ENCODE measurements at regions not wholly inside any gene's neighbourhood (a gene's known extent, or its start where the extent isn't known, plus 50 kb on each side); places are given as distances from the start of the nearest gene placed in this dataset.
"Not testable (repeated sequence)": the region's sequence is repeated elsewhere in the genome, so short reads cannot be mapped to it uniquely, and the experiment has no call there.

DNA sequence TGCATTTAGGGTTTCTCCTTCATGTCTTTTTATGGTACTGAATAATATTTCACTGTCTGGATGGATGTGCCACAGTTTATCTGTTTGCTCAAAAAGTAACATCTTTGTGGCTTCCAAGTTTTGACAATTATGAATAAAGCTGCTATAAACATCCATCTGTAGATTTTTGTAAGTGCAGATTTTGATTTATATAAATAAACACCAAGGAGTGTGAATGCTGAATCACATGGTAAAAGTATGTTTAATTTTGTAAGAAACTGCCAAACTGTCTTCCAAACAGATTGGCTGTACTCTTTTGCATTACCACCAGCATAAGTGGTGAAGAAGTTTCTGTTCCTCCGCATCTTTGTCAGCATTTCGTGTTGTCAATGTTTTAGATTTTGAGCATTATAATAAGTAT is 158.7 kb upstream of the GIMD1 start:
- no peak for TF ChIP-seq EZH2phosphoT487 (conservative IDR thresholded peaks at IDR 0.05; ENCODE audit: low read length)
- TF ChIP-seq, protein P1, sequence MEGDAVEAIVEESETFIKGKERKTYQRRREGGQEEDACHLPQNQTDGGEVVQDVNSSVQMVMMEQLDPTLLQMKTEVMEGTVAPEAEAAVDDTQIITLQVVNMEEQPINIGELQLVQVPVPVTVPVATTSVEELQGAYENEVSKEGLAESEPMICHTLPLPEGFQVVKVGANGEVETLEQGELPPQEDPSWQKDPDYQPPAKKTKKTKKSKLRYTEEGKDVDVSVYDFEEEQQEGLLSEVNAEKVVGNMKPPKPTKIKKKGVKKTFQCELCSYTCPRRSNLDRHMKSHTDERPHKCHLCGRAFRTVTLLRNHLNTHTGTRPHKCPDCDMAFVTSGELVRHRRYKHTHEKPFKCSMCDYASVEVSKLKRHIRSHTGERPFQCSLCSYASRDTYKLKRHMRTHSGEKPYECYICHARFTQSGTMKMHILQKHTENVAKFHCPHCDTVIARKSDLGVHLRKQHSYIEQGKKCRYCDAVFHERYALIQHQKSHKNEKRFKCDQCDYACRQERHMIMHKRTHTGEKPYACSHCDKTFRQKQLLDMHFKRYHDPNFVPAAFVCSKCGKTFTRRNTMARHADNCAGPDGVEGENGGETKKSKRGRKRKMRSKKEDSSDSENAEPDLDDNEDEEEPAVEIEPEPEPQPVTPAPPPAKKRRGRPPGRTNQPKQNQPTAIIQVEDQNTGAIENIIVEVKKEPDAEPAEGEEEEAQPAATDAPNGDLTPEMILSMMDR (IDR thresholded peaks at IDR 0.05; ENCODE audit: insufficient read depth, low read length, poor library complexity, severe bottlenecking), result no peak
- Histone ChIP-seq H3K9me3 (ENCODE audit: insufficient read depth, low read length) (no peaks in the 10 kb centered on the region), H3K4me3 (ENCODE audit: insufficient read depth, low read length, poor library complexity, severe bottlenecking) (no peak overlapping the region), H3K9me2 (replicated peaks; ENCODE audit: insufficient read depth, low read length) (no peaks in the 10 kb centered on the region), H3K79me2 (ENCODE audit: insufficient read depth, low read length) (no peaks in the 10 kb centered on the region), H4K20me1 (ENCODE audit: low read depth, low read length) (no peaks in the 10 kb centered on the region), H2AFZ (ENCODE audit: low read depth, low read length, severe bottlenecking) (no peak overlapping the region), H3F3A (ENCODE audit: insufficient read depth) (no peaks in the 10 kb centered on the region), H3K27me3 (ENCODE audit: low read length) (no peaks in the 10 kb centered on the region), H3K27ac (ENCODE audit: low read depth, low read length) (no peak overlapping the region), H3K36me3 (ENCODE audit: low read length) (no peaks in the 10 kb centered on the region), H3K9ac (ENCODE audit: low read length) (no peak overlapping the region), H3K4me2 (ENCODE audit: low read depth, low read length, poor library complexity, severe bottlenecking) (no peak overlapping the region)

DNA sequence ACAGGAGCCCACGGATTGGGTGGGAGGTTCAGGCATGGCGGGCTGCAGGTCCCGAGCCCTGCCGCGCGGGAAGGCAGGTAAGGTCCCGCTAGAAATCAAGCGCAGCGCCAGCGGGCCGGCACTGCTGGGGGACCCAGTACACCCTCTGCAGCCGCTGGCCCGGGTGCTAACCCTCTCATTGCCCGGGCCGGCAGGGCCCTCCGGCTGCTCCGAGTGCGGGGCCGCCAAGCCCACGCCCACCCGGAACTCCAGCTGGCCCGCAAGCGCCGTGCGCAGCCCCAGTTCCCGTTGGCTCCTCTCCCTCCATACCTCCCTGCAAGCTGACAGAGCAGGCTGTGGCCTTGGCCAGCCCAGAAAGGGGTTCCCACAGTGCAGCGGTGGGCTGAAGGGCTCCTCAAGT is 156.8 kb upstream of the GIMD1 start:
- H3K27me3 ChIP-seq (ENCODE audit: low read length); H3F3A ChIP-seq (ENCODE audit: insufficient read depth); H4K20me1 ChIP-seq (ENCODE audit: low read depth, low read length); H3K79me2 ChIP-seq (ENCODE audit: insufficient read depth, low read length); H2AFZ ChIP-seq (ENCODE audit: low read depth, low read length, severe bottlenecking); H3K27ac ChIP-seq (ENCODE audit: low read depth, low read length); H3K9me3 ChIP-seq (ENCODE audit: insufficient read depth, low read length); H3K4me2 ChIP-seq (ENCODE audit: low read depth, low read length, poor library complexity, severe bottlenecking); H3K36me3 ChIP-seq (ENCODE audit: low read length); H3K9ac ChIP-seq (ENCODE audit: low read length); H3K4me3 ChIP-seq (ENCODE audit: insufficient read depth, low read length, poor library complexity, severe bottlenecking); H3K9me2 ChIP-seq (replicated peaks; ENCODE audit: insufficient read depth, low read length): not testable (repeated sequence)

DNA sequence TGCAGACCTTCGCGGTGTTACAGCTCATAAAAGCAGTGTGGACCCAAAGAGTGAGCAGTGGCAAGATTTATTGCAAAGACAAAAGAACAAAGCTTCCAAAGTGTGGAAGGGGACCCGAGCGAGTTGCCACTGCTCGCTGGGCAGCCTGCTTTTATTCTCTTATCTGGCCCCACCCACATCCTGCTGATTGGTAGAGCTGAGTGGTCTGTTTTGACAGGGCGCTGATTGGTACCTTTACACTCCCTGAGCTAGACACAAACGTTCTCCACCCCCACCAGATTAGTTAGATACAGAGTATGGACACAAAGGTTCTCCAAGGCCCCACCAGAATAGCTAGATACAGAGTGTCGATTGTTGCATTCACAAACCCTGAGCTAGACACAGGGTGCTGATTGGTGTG is 156.2 kb upstream of the GIMD1 start:
- not testable (repeated sequence) for H3K36me3 ChIP-seq (ENCODE audit: low read length); H3K9me3 ChIP-seq (ENCODE audit: insufficient read depth, low read length); H4K20me1 ChIP-seq (ENCODE audit: low read depth, low read length); H3K27ac ChIP-seq (ENCODE audit: low read depth, low read length); H3K9me2 ChIP-seq (replicated peaks; ENCODE audit: insufficient read depth, low read length); H3K79me2 ChIP-seq (ENCODE audit: insufficient read depth, low read length); H2AFZ ChIP-seq (ENCODE audit: low read depth, low read length, severe bottlenecking); H3K9ac ChIP-seq (ENCODE audit: low read length); H3F3A ChIP-seq (ENCODE audit: insufficient read depth); H3K27me3 ChIP-seq (ENCODE audit: low read length); H3K4me3 ChIP-seq (ENCODE audit: insufficient read depth, low read length, poor library complexity, severe bottlenecking); H3K4me2 ChIP-seq (ENCODE audit: low read depth, low read length, poor library complexity, severe bottlenecking)

DNA sequence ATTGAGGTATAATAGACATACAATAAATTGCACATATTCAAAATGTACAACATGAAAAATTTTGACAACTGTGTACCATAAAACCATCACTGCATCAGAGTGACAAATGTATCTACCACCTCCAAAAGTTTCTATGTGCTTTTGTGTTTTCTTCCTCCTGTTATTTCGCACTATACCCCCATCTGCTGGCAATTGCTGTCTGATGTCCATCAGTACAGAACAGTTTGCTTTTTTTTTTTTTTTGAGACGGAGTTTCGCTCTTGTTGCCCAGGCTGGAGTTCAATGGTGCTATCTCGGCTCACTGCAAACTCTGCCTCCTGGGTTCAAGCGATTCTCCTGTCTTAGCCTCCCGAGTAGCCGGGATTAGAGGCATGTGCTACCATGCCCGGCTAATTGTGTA is 154.3 kb upstream of the GIMD1 start:
- no peak overlapping the region for H3K4me2 ChIP-seq (ENCODE audit: low read depth, low read length, poor library complexity, severe bottlenecking)
- no peak overlapping the region for H3K9ac ChIP-seq (ENCODE audit: low read length)
- TF ChIP-seq EZH2phosphoT487 (conservative IDR thresholded peaks at IDR 0.05; ENCODE audit: low read length), result no peak
- TF ChIP-seq, protein P1 (IDR thresholded peaks at IDR 0.05; ENCODE audit: insufficient read depth, low read length, poor library complexity, severe bottlenecking), result no peak

More for the DNA sequence above, 154.3 kb upstream of the GIMD1 start:
- no peak overlapping the region for H3K4me3 ChIP-seq (ENCODE audit: insufficient read depth, low read length, poor library complexity, severe bottlenecking)
- H2AFZ ChIP-seq (ENCODE audit: low read depth, low read length, severe bottlenecking), result no peak overlapping the region
- no peaks in the 10 kb centered on the region for H3K27me3 ChIP-seq (ENCODE audit: low read length)
- H3K36me3 ChIP-seq (ENCODE audit: low read length), result no peaks in the 10 kb centered on the region
- no peaks in the 10 kb centered on the region for H3F3A ChIP-seq (ENCODE audit: insufficient read depth)
- H3K9me3 ChIP-seq (ENCODE audit: insufficient read depth, low read length), result no peaks in the 10 kb centered on the region
- H3K9me2 ChIP-seq (replicated peaks; ENCODE audit: insufficient read depth, low read length), result no peaks in the 10 kb centered on the region
- no peaks in the 10 kb centered on the region for H4K20me1 ChIP-seq (ENCODE audit: low read depth, low read length)
- H3K79me2 ChIP-seq (ENCODE audit: insufficient read depth, low read length), result no peaks in the 10 kb centered on the region
- no peak overlapping the region for H3K27ac ChIP-seq (ENCODE audit: low read depth, low read length)

Measured in SU-DHL-6 (cell line).